OCI-LY1 (cell line): ENCODE measurements at regions not wholly inside any gene's neighbourhood (a gene's known extent, or its start where the extent isn't known, plus 50 kb on each side); places are given as distances from the start of the nearest gene placed in this dataset.

Experiments
- H2AFZ ChIP-seq: fragments of 200-600 bp; sonication (generic), shearing (Covaris generic); 2 replicates; pipeline ENCODE4 v1.6.0; 2014; ENCODE audit warnings: antibody characterized with exemption, mild to moderate bottlenecking, low read length
- H3F3A ChIP-seq: fragments of 200-600 bp; sonication (generic), shearing (Covaris generic); 2 replicates; pipeline ENCODE4 v1.6.0; 2014; ENCODE audit warnings: mild to moderate bottlenecking, antibody characterized with exemption, low read length, moderate library complexity; ENCODE audit not compliant: insufficient read depth
- H3K27ac ChIP-seq: fragments of 200-600 bp; sonication (generic); 2 replicates; pipeline ENCODE4 v1.5.1; 2014; ENCODE audit warnings: low read length, mixed run types, mild to moderate bottlenecking, low read depth; ENCODE audit not compliant: poor library complexity, severe bottlenecking
- H3K27me3 ChIP-seq: fragments of 200-600 bp; sonication (generic); 2 replicates; pipeline ENCODE4 v1.6.0; 2014; ENCODE audit warnings: antibody characterized with exemption, mild to moderate bottlenecking, low read length, moderate library complexity; ENCODE audit not compliant: insufficient read depth
- H3K36me3 ChIP-seq: fragments of 200-600 bp; sonication (generic); 2 replicates; pipeline ENCODE4 v1.6.1; 2014; ENCODE audit warnings: mild to moderate bottlenecking, antibody characterized with exemption, low read length, moderate library complexity, mixed read lengths; ENCODE audit not compliant: insufficient read depth
- H3K4me1 ChIP-seq: fragments of 200-600 bp; sonication (generic); 2 replicates; pipeline ENCODE4 v1.5.1; 2014; ENCODE audit warnings: mild to moderate bottlenecking, low read length, moderate library complexity; ENCODE audit not compliant: insufficient read depth, severe bottlenecking
- H3K4me2 ChIP-seq: fragments of 200-600 bp; sonication (generic), shearing (Covaris generic); 2 replicates; pipeline ENCODE4 v1.6.1; 2014; ENCODE audit warnings: low read length
- H3K4me3 ChIP-seq: fragments of 200-600 bp; sonication (generic); 2 replicates; pipeline ENCODE4 v1.5.1; 2014; ENCODE audit warnings: low read length, low read depth, mild to moderate bottlenecking, mixed read lengths; ENCODE audit not compliant: poor library complexity, severe bottlenecking
- H3K79me2 ChIP-seq: fragments of 200-600 bp; shearing (Covaris generic); 2 replicates; pipeline ENCODE4 v1.6.1; 2016; ENCODE audit warnings: mixed run types, low read length, mixed read lengths; ENCODE audit not compliant: insufficient read depth
- H3K9ac ChIP-seq: fragments of 200-600 bp; sonication (generic), shearing (Covaris generic); 2 replicates; pipeline ENCODE4 v1.6.1; 2014; ENCODE audit warnings: mild to moderate bottlenecking, low read length, mixed read lengths
- H3K9me2 ChIP-seq: fragments of 200-600 bp; sonication (generic), shearing (Covaris generic); 2 replicates; pipeline ENCODE4 v1.6.1; 2014; ENCODE audit warnings: low read depth, mild to moderate bottlenecking, low read length, mixed read lengths
- H3K9me3 ChIP-seq: fragments of 200-600 bp; shearing (Covaris generic); 2 replicates; pipeline ENCODE4 v1.6.1; 2014; ENCODE audit warnings: low read length, mixed read lengths
- H4K20me1 ChIP-seq: fragments of 200-600 bp; sonication (generic), shearing (Covaris generic); 2 replicates; pipeline ENCODE4 v1.6.0; 2016; ENCODE audit warnings: mild to moderate bottlenecking, low read length; ENCODE audit not compliant: insufficient read depth
- CTCF ChIP-seq: fragments of 200-600 bp; sonication (generic), shearing (Covaris generic); IDR thresholded peaks from 2 replicates; pipeline ENCODE4 v1.5.1; 2017; ENCODE audit warnings: mild to moderate bottlenecking, antibody characterized with exemption, low read length, moderate library complexity, mixed read lengths
- EZH2 ChIP-seq: fragments of 200-600 bp; sonication (generic), shearing (Covaris generic); IDR thresholded peaks from 2 replicates; pipeline ENCODE4 v1.8.0; 2017; ENCODE audit warnings: borderline replicate concordance, mixed run types, mild to moderate bottlenecking, antibody characterized with exemption, low read length, moderate library complexity, mixed read lengths

GRCh38 chr1:209377995-209378394 lies 205.5 kb upstream of the CAMK1G start:
- Histone ChIP-seq H3K27me3 (no peaks in the 10 kb centered on the region), H4K20me1 (no peaks in the 10 kb centered on the region), H3K36me3 (no peaks in the 10 kb centered on the region), H3K4me1 (no peaks in the 10 kb centered on the region), H3K9ac (no peak overlapping the region), H3K9me2 (no peaks in the 10 kb centered on the region), H3K79me2 (no peaks in the 10 kb centered on the region), H3K27ac (no peak overlapping the region), H3K4me3 (no peak overlapping the region), H2AFZ (no peak overlapping the region), H3K4me2 (no peak overlapping the region), H3F3A (no peaks in the 10 kb centered on the region), H3K9me3 (no peaks in the 10 kb centered on the region)
- TF ChIP-seq CTCF (no peak), EZH2 (no peak)

- Histone ChIP-seq H3K9me2 (no peaks in the 10 kb centered on the region), H3K9me3 (no peaks in the 10 kb centered on the region), H3K4me3 (no peak overlapping the region), H3K4me1 (no peaks in the 10 kb centered on the region), H2AFZ (no peak overlapping the region), H3F3A (no peaks in the 10 kb centered on the region), H3K27ac (no peak overlapping the region), H4K20me1 (no peaks in the 10 kb centered on the region), H3K79me2 (no peaks in the 10 kb centered on the region), H3K36me3 (no peaks in the 10 kb centered on the region), H3K9ac (no peak overlapping the region), H3K27me3 (no peaks in the 10 kb centered on the region), H3K4me2 (no peak overlapping the region)
- TF ChIP-seq EZH2 (no peak), CTCF (no peak)
These were observed 204.2 kb upstream of the CAMK1G start for GRCh38 chr1:209379280-209379679.

GRCh38 chr1:209380420-209380819 lies 203.1 kb upstream of the CAMK1G start:
- no peak overlapping the region for H3K4me3 ChIP-seq
- no peaks in the 10 kb centered on the region for H3K9me2 ChIP-seq
- H3K4me2 ChIP-seq: no peak overlapping the region
- no peaks in the 10 kb centered on the region for H3K36me3 ChIP-seq
- no peak overlapping the region for H3K27ac ChIP-seq
- TF ChIP-seq EZH2: no peak
- no peak for TF ChIP-seq CTCF
- no peaks in the 10 kb centered on the region for H3K4me1 ChIP-seq
- no peaks in the 10 kb centered on the region for H3K79me2 ChIP-seq
- H3K9ac ChIP-seq: no peak overlapping the region
- no peaks in the 10 kb centered on the region for H4K20me1 ChIP-seq
- H3F3A ChIP-seq: no peaks in the 10 kb centered on the region
- no peak overlapping the region for H2AFZ ChIP-seq
- H3K9me3 ChIP-seq: no peaks in the 10 kb centered on the region
- H3K27me3 ChIP-seq: no peaks in the 10 kb centered on the region
